ENCODE measurements at regions not wholly inside any gene's neighbourhood (a gene's known extent, or its start where the extent isn't known, plus 50 kb on each side); places are given as distances from the start of the nearest gene placed in this dataset.

GRCh38 chr18:10402871-10403559 lies 51.4 kb upstream of the APCDD1 start:
- no peak for DNase-seq

- DNase-seq = no peak
Measured at GRCh38 chr18:10403708-10404107, 50.7 kb upstream of the APCDD1 start.

GRCh38 chr18:10404168-10404567 lies 50.3 kb upstream of the APCDD1 start:
- no peak for DNase-seq
